ENCODE measurements at regions not wholly inside any gene's neighbourhood (a gene's known extent, or its start where the extent isn't known, plus 50 kb on each side); places are given as distances from the start of the nearest gene placed in this dataset.

DNA sequence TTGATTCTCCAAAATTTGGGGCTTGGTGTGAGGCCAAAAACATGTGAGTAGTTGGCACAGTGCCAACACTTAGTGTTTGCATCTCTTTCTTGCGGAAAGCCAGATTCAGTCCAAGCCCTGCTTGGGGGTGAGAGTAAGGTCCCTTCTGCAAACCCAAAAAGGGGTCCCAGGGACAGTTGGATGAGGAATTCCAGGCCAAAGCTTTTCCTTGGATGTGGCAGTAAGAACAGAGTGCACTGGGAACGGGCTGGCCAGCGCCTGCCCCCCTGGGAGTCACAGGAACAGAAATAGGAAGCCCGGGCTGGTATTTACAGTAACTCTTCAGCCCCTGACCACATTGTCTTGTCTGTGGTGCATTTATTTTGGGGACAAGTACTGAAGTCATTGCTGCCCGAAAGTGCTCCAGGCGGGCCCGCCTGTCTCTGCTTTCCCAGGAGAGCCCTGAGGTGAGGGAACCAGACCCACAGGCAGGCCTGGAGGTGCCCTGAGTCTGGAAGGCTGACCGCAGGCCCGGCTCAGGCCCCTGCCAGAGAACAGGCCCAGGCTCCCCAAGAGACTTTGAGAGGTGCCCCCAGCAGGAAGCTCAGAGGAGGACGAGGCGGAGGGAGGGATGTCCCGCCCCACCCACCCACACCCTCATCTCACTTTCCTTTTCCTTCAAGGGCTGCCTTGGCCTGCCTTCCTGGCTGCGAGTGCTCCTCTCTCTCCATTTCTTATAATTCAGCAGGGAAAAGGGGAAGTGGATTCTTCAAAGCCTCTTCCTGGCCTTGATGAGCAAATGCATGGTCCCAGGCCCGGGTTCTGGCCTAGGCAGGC is 218.4 kb downstream of the MAFB start:
- TF ChIP-seq, protein P1, sequence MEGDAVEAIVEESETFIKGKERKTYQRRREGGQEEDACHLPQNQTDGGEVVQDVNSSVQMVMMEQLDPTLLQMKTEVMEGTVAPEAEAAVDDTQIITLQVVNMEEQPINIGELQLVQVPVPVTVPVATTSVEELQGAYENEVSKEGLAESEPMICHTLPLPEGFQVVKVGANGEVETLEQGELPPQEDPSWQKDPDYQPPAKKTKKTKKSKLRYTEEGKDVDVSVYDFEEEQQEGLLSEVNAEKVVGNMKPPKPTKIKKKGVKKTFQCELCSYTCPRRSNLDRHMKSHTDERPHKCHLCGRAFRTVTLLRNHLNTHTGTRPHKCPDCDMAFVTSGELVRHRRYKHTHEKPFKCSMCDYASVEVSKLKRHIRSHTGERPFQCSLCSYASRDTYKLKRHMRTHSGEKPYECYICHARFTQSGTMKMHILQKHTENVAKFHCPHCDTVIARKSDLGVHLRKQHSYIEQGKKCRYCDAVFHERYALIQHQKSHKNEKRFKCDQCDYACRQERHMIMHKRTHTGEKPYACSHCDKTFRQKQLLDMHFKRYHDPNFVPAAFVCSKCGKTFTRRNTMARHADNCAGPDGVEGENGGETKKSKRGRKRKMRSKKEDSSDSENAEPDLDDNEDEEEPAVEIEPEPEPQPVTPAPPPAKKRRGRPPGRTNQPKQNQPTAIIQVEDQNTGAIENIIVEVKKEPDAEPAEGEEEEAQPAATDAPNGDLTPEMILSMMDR (IDR thresholded peaks at IDR 0.05): no peak
- no peak for TF ChIP-seq EP300 (IDR thresholded peaks at IDR 0.05)
- no peak for TF ChIP-seq POLR2A (IDR thresholded peaks at IDR 0.05)
- TF ChIP-seq POLR2AphosphoS5 (IDR thresholded peaks at IDR 0.05): no peak
